Stimulated activated CD4-positive, alpha-beta T cell treated with anti-CD3 and anti-CD28 coated beads, Interleukin-4, amount 100 ng/mL, for 24 hours (primary cell): ENCODE measurements at regions not wholly inside any gene's neighbourhood (a gene's known extent, or its start where the extent isn't known, plus 50 kb on each side); places are given as distances from the start of the nearest gene placed in this dataset.
"Not testable (repeated sequence)": the region's sequence is repeated elsewhere in the genome, so short reads cannot be mapped to it uniquely, and the experiment has no call there.

Source experiments
- DNase-seq: peaks from one replicate; pipeline ENCODE4 v3.0.0-alpha.2; 2020

DNA sequence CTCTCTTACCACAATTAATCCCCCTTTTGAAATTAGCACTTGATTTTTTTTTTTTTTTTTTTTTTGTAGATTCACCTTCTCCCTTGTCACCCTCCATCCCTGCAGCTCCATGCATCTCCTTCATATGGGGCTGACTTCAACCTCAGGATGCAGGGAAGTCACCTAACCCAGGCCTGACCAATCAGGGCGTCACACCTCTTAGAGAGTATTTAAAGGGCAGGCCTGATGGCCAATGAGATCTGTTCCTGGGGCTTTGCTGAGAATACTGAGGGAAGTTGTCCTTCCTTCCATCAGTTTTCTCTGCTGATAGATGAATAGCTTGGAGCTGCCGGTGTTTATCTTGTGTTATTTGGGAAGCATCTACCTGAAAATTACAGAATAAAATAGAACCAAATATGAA is 1104.7 kb upstream of the TMEM132C start:
- DNase-seq, result no peak

DNA sequence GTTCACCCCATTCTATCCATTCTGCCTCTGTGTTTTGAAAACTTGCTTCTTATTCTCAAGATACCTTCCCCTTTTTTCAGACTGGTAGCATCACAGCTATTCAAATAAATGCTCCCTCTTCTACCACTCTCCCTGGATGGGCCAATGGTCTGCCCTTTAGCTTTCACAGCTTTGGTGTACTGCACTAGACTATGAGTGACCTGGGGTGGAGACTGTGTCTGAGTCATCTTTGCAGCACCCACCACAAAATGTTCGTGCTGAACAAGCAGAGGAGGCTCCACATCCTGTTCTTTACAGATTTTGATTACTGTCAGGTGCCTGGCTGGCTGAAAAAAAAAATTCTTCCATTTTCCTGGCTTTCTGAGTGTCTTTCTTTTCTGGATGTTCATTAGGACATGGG is 1104.1 kb upstream of the TMEM132C start:
- DNase-seq, result peak; percentile 50

DNA sequence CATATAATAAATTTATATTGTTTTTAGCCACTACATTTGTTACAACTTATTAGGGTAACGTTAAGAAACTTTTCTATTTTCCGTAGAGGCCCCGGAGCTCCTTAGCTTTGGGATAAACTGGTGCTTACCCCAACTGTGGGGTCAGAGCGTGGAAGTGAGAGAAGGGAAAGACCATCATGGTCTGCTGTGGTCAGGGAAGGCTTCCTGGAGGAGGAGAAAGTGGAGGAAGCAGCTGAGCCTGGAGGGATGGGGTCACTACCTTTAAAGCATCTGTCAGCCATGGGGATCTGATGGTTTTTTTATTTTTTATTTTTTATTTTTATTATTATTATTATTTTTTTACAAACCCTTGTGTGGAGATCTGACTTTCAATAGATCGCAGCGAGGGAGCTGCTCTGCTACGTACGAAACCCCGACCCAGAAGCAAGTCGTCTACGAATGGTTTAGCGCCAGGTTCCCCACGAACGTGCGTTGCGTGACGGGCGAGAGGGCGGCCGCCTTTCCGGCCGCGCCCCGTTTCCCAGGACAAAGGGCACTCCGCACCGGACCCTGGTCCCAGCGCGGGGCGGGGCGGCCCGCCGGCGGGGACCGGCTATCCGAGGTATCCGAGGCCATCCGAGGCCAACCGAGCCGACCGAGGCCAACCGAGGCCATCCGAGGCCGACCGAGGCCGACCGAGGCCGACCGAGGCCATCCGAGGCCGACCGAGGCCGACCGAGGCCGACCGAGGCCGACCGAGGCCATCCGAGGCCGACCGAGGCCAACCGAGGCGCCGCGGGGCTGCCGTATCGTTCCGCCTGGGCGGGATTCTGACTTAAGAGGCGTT is 1101.2 kb upstream of the TMEM132C start:
- DNase-seq, result peak; percentile 84

- DNase-seq, result no peak
Measured at GRCh38 chr12:127169321-127170181, 1097.4 kb upstream of the TMEM132C start.

- no peak for DNase-seq
Measured at GRCh38 chr12:127170226-127171180, 1096.5 kb upstream of the TMEM132C start.

DNA sequence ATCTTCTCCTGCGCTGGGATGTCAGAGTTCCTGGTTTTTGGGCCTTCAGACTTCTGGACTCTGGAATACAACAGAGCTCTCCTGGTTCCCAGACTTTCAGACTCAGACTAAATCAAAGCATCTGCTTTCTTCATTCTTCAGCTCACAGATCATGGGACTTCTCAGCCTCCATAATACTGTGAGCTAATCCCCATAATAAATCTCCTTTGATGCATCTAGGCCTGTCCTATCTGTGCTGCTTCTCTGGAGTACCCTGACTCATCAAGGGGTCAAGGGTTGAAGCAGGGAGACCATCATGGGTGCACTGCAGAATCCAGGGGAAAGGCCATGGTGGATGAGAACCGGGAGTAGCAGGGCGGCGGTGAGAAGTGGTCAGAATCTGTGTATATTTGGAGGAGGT is 1094.1 kb upstream of the TMEM132C start:
- no peak for DNase-seq

GRCh38 chr12:127173971-127174370 is 1093.0 kb upstream of the TMEM132C start:
- not testable (repeated sequence) for DNase-seq

DNA sequence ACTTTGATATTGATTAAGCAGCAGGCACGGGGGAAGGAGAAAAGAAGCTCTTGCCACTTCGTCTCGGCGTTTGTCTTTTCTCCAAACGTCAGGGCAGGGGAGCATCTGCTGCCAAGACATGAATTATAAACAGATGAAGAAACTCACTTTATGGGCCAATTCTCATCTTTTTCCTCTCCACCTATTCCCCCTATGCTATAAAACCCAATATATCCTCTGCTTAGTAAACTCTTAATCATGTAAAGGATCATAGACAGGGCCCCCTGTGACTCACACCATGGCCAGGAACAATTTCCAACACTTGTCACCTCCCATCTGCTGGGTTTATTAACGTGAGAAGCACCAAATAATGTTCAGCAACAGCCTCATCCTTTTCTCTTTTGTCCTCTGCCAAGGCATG is 1092.1 kb upstream of the TMEM132C start:
- DNase-seq, result no peak

DNA sequence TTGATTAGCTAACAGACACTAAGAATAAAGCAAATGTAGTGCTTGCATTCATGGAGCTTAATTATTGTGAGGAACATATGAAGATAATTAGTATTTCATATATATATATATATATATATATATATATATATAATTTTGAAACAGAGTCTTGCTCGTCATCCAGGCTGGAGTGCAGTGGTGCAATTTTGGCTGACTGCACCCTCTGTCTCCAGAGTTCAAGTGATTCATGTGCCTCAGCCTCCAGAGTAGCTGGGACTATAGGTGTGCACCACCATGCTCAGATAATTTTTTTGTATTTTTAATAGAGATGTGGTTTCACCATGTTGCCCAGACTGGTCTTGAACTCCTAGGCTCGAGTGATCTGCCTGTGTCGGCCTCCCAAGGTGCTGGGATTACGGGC is 1091.6 kb upstream of the TMEM132C start:
- DNase-seq, result no peak

GRCh38 chr12:127176804-127177203 is 1090.2 kb upstream of the TMEM132C start:
- DNase-seq, result no peak

DNA sequence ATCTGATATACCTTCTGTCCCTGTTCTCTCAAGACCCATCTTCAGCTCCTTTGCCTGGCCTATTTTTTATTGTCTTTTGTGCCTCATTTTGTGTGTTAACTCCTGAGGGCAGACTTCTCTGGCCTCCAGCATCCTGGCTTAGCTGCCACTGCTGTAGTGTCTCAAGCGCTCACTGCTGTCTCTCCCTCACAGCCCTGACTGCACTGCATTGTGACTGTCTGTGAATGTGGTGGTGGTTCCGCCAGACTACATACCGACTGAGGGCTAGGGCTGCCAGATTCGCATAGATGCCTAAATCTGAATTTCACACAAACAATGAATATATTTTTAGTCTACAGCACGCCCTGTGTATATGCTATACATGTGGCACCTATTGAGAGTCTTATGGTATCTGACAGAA is 1088.9 kb upstream of the TMEM132C start:
- DNase-seq, result no peak

DNA sequence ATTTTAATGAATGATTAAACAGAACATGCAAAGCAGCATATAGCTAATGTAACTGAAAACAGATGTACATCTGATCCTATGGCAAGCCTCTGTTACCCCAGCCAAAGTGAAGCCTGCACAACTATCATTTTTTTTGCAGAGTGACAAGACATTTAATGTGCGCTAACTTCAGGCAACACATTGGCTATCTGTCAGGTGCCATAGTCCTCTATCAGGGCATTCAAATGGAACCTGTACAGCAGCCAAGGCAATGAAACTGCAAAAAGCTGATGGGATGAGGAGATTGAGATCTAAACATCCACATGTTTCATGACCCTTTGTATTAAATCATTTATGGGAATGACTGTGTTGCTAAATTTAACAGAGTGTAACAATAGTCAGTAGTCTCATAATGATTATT is 1088.5 kb upstream of the TMEM132C start:
- DNase-seq, result no peak

DNA sequence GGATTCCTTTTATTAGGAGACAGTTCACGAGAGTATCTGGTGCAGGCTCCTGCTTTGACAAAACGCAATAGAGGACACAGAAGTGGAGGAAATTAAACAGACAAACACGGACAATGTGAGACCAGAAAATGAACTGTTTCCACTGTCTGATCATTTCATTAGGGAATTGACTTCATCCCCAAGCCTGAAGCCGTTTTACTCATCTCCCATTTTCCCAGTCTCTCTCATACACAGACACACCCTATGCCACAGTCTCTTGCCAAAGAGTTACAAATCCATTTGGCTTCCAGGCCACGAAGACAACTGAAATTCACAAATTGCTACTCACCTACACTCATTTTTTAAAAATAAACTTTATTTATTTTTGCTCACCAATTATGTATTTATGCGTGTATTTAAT is 1087.8 kb upstream of the TMEM132C start:
- DNase-seq, result no peak

DNA sequence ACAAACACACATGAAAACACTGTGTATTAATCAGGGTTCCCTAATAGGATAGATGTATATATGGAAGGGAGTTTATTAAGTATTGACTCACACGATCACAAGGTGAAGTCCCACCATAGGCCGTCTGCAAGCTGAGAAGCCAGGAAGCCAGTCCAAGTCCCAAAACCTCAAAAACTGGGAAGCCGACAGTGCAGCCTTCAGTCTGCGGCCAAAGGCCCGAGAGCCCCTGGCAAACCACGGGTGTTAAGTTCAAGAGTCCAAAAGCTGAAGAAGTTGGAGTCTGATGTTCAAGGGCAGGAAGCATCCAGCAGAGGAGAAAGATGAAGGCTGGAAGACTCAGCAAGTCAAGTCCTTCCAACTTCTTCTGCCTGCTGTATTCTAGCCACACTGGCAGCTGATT is 1085.0 kb upstream of the TMEM132C start:
- no peak for DNase-seq

DNA sequence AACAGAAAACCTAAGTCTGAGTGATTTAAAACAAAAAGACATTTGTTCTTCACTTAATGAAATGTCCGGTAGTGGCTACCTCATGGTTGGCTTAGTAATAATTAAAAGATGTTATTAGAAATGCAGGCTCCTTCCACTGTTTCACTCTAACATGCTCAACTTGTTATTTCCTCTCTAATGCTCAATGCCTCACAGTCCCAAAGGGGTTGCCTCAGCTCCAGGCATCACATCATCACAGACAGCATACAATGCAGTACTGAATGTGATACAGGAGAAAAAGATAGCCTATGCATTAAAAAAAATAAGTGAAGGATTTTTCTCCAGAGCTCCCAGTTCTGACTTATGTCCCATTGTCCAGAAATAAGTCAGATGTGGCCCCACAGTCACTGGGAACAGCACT is 1077.0 kb upstream of the TMEM132C start:
- DNase-seq, result no peak

GRCh38 chr12:127191129-127191528 is 1075.8 kb upstream of the TMEM132C start:
- DNase-seq, result no peak

DNA sequence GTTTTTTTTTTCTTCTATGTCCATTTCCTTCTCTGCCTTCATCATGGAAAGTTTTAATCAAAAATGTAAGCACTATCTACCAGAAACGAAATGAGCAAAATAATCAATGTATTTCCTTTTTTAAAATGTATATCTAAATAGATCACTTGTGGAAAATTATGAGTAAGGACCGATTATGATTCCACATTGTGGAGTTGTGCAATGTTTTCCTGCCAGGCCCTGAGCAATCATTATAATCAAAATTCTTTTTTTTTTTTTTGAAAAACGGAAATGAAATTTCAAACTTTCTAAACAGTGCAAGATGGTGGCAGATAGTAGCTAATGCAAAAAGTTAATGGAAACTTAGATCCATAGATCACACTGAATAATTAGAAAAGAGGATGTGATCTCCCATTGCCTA is 1074.6 kb upstream of the TMEM132C start:
- DNase-seq, result no peak

GRCh38 chr12:127193341-127193740 is 1073.6 kb upstream of the TMEM132C start:
- no peak for DNase-seq

- no peak for DNase-seq
Measured at GRCh38 chr12:127194176-127194575, 1072.8 kb upstream of the TMEM132C start.

- DNase-seq, result no peak
Measured at GRCh38 chr12:127205781-127206555, 1061.0 kb upstream of the TMEM132C start.

DNA sequence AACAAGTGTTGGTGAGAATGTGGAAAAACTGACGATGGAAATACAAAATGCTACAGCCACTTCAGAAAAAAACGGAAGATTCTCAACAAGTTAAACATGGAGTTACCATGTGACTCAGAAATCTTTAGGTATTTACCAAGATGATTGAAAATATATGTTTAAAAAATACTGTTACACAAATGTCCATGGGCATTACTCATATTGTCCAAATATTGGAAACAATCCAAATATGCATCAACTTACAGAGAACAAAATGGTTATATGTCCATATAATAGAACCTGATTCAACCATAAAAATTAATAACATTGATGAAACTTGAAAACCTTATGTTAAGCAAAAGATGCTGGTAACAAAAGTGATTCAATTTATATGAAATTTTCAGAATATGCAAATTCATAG is 1057.7 kb upstream of the TMEM132C start:
- DNase-seq, result no peak

DNA sequence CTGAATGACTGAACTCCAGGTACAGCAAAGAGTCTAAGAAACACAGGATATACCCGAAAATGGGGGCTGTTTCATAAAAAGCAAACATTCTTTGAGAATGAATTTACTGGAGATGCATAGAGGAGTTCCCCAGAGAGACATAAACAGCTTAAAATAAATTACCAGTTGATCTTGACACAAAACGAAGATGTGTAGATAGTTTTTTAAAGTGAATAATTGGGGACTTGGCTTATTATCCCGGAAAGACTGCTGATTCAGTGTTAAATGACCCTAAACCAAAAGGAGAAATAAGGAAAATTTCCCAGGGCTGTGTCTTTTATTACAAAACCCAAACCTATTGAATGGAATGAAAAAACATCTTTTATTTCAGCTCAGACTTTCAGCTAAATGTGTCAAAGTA is 1052.8 kb upstream of the TMEM132C start:
- no peak for DNase-seq
